Ovary (tissue), 3 donors: ENCODE measurements at regions not wholly inside any gene's neighbourhood (a gene's known extent, or its start where the extent isn't known, plus 50 kb on each side); places are given as distances from the start of the nearest gene placed in this dataset.

Source experiments
- EP300 ChIP-seq: sonication (generic); formaldehyde crosslinking; IDR thresholded peaks from one replicate; pipeline ENCODE4 v1.6.1; 2017; ENCODE audit warnings: antibody characterized with exemption
- POLR2A ChIP-seq: fragments of 450-650 bp; IDR thresholded peaks from one replicate; pipeline ENCODE4 v1.6.1; 2017; ENCODE audit warnings: antibody characterized with exemption, mild to moderate bottlenecking, moderate library complexity
- TF ChIP-seq, protein P1 (sequence below), 3 donors: fragments of 450-650 bp in 2 of 3; fragments of 200-600 bp in 1 of 3; IDR thresholded peaks; one replicate each; pipeline versions ENCODE4 v1.5.1 to v1.8.0; 2016 to 2022; ENCODE audit warnings: antibody characterized with exemption in 3 of 3, mild to moderate bottlenecking in 1 of 3
- donor health status: DM: no; HTN: no; CAD: no.

GRCh38 chr2:204116159-204116792 is 179.7 kb downstream of the ICOS start:
- TF ChIP-seq, protein P1, sequence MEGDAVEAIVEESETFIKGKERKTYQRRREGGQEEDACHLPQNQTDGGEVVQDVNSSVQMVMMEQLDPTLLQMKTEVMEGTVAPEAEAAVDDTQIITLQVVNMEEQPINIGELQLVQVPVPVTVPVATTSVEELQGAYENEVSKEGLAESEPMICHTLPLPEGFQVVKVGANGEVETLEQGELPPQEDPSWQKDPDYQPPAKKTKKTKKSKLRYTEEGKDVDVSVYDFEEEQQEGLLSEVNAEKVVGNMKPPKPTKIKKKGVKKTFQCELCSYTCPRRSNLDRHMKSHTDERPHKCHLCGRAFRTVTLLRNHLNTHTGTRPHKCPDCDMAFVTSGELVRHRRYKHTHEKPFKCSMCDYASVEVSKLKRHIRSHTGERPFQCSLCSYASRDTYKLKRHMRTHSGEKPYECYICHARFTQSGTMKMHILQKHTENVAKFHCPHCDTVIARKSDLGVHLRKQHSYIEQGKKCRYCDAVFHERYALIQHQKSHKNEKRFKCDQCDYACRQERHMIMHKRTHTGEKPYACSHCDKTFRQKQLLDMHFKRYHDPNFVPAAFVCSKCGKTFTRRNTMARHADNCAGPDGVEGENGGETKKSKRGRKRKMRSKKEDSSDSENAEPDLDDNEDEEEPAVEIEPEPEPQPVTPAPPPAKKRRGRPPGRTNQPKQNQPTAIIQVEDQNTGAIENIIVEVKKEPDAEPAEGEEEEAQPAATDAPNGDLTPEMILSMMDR (IDR thresholded peaks at IDR 0.05): no peak
- TF ChIP-seq EP300 (no peak), POLR2A (no peak)
